ENCODE measurements at regions not wholly inside any gene's neighbourhood (a gene's known extent, or its start where the extent isn't known, plus 50 kb on each side); places are given as distances from the start of the nearest gene placed in this dataset.

DNA sequence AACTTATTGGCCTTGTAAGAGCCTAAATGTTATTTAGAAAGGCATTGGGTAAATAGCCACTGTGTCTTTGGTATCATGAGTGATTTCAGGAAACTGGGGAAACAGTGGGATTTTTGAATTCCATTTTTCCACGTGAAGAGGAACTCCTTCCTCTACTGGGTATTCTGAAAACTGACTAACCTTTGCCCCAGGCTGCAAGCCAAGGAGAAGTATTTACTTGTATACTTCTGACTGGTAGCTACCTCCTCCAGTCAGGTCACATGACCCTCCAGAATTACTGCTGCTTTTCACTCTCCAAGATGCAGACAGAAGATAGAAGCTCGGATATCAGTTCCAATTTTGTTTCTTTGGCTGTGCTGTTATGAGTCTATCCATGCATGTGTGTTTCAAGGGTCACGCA, 50.9 kb upstream of the MAP3K13 start:
- no peaks in the 10 kb centered on the region; the same call in 1 of the 2 replicates for H3K9me3 ChIP-seq (ENCODE audit: low read length)
- in situ Hi-C loops (cut with HindIII; ENCODE audit: extremely low pct_ligation_motif_present, low pct_unique_long_range_greater_than_20kb) (no loop called here), intact Hi-C loops (cut with micrococcal nuclease; ENCODE audit: unreplicated experiment) (no loop called here)
- ATAC-seq (no peak), FAIRE-seq (no peak), DNase-seq (ENCODE audit: low spot score) (no peak)
- no peaks in the 10 kb centered on the region for H3K27me3 ChIP-seq (ENCODE audit: control insufficient read depth in 1 of 2, insufficient read depth in 2 of 2, low read length in 2 of 2)
- ChIA-PET POLR2A (no interaction called here), CTCF (ENCODE audit: low intra/inter-chr PET ratio, low total read pairs) (no interaction called here)
- H3K79me2 ChIP-seq (ENCODE audit: insufficient read depth, low read length), result no peaks in the 10 kb centered on the region
- no peak overlapping the region for H3K9ac ChIP-seq (ENCODE audit: insufficient read depth, low read depth, low read length)
- H3K36me3 ChIP-seq (replicated peaks in 1 of 2; ENCODE audit: control insufficient read depth in 1 of 2, insufficient read depth in 2 of 2, low read length in 2 of 2), result no peaks in the 10 kb centered on the region
- BruUV-seq (replicated peaks), result no TSS peak
- H3K4me1 ChIP-seq (ENCODE audit: insufficient read depth, low read length), result peaks cover 55% of the 10 kb centered on the region
- TF ChIP-seq, protein P1, sequence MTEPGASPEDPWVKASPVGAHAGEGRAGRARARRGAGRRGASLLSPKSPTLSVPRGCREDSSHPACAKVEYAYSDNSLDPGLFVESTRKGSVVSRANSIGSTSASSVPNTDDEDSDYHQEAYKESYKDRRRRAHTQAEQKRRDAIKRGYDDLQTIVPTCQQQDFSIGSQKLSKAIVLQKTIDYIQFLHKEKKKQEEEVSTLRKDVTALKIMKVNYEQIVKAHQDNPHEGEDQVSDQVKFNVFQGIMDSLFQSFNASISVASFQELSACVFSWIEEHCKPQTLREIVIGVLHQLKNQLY (CRISPR knock-in tag; IDR thresholded peaks at IDR 0.05), result no peak
- TF ChIP-seq ZNF569 (CRISPR knock-in tag; IDR thresholded peaks at IDR 0.05; ENCODE audit: borderline replicate concordance), result no peak
- TF ChIP-seq SALL2 (CRISPR knock-in tag; IDR thresholded peaks at IDR 0.05), result no peak
- TF ChIP-seq, protein P2, sequence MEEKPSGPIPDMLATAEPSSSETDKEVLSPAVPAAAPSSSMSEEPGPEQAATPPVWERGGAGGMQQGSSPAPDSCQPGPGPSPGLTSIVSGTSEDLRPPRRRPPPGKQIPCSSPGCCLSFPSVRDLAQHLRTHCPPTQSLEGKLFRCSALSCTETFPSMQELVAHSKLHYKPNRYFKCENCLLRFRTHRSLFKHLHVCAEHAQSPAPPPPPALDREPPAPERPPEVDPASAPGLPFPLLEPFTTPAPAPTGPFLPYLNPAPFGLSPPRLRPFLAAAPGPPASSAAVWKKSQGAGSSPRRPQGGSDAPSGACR (CRISPR knock-in tag; IDR thresholded peaks at IDR 0.05), result no peak
- TF ChIP-seq, protein P3, sequence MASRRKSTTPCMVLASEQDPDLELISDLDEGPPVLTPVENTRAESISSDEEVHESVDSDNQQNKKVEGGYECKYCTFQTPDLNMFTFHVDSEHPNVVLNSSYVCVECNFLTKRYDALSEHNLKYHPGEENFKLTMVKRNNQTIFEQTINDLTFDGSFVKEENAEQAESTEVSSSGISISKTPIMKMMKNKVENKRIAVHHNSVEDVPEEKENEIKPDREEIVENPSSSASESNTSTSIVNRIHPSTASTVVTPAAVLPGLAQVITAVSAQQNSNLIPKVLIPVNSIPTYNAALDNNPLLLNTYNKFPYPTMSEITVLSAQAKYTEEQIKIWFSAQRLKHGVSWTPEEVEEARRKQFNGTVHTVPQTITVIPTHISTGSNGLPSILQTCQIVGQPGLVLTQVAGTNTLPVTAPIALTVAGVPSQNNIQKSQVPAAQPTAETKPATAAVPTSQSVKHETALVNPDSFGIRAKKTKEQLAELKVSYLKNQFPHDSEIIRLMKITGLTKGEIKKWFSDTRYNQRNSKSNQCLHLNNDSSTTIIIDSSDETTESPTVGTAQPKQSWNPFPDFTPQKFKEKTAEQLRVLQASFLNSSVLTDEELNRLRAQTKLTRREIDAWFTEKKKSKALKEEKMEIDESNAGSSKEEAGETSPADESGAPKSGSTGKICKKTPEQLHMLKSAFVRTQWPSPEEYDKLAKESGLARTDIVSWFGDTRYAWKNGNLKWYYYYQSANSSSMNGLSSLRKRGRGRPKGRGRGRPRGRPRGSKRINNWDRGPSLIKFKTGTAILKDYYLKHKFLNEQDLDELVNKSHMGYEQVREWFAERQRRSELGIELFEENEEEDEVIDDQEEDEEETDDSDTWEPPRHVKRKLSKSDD (CRISPR knock-in tag; IDR thresholded peaks at IDR 0.05; ENCODE audit: low read depth), result no peak
- no peak for TF ChIP-seq NPAS2 (CRISPR knock-in tag; IDR thresholded peaks at IDR 0.05; ENCODE audit: borderline replicate concordance)
- TF ChIP-seq NFKB2 (CRISPR knock-in tag; IDR thresholded peaks at IDR 0.05; ENCODE audit: borderline replicate concordance), result no peak
- no peak for TF ChIP-seq NCOA1 (CRISPR knock-in tag; IDR thresholded peaks at IDR 0.05)
- no peak for TF ChIP-seq KDM4B (CRISPR knock-in tag; IDR thresholded peaks at IDR 0.05)
- TF ChIP-seq, protein P4, sequence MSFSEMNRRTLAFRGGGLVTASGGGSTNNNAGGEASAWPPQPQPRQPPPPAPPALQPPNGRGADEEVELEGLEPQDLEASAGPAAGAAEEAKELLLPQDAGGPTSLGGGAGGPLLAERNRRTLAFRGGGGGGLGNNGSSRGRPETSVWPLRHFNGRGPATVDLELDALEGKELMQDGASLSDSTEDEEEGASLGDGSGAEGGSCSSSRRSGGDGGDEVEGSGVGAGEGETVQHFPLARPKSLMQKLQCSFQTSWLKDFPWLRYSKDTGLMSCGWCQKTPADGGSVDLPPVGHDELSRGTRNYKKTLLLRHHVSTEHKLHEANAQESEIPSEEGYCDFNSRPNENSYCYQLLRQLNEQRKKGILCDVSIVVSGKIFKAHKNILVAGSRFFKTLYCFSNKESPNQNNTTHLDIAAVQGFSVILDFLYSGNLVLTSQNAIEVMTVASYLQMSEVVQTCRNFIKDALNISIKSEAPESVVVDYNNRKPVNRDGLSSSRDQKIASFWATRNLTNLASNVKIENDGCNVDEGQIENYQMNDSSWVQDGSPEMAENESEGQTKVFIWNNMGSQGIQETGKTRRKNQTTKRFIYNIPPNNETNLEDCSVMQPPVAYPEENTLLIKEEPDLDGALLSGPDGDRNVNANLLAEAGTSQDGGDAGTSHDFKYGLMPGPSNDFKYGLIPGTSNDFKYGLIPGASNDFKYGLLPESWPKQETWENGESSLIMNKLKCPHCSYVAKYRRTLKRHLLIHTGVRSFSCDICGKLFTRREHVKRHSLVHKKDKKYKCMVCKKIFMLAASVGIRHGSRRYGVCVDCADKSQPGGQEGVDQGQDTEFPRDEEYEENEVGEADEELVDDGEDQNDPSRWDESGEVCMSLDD (CRISPR knock-in tag; IDR thresholded peaks at IDR 0.05; ENCODE audit: borderline replicate concordance), result no peak
- no peak for TF ChIP-seq SKI (IDR thresholded peaks at IDR 0.05; ENCODE audit: partially characterized antibody)
- TF ChIP-seq, protein P5, sequence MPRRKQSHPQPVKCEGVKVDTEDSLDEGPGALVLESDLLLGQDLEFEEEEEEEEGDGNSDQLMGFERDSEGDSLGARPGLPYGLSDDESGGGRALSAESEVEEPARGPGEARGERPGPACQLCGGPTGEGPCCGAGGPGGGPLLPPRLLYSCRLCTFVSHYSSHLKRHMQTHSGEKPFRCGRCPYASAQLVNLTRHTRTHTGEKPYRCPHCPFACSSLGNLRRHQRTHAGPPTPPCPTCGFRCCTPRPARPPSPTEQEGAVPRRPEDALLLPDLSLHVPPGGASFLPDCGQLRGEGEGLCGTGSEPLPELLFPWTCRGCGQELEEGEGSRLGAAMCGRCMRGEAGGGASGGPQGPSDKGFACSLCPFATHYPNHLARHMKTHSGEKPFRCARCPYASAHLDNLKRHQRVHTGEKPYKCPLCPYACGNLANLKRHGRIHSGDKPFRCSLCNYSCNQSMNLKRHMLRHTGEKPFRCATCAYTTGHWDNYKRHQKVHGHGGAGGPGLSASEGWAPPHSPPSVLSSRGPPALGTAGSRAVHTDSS (CRISPR knock-in tag; conservative IDR thresholded peaks at IDR 0.05), result no peak
- TF ChIP-seq, protein P6, sequence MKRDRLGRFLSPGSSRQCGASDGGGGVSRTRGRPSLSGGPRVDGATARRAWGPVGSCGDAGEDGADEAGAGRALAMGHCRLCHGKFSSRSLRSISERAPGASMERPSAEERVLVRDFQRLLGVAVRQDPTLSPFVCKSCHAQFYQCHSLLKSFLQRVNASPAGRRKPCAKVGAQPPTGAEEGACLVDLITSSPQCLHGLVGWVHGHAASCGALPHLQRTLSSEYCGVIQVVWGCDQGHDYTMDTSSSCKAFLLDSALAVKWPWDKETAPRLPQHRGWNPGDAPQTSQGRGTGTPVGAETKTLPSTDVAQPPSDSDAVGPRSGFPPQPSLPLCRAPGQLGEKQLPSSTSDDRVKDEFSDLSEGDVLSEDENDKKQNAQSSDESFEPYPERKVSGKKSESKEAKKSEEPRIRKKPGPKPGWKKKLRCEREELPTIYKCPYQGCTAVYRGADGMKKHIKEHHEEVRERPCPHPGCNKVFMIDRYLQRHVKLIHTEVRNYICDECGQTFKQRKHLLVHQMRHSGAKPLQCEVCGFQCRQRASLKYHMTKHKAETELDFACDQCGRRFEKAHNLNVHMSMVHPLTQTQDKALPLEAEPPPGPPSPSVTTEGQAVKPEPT (CRISPR knock-in tag; IDR thresholded peaks at IDR 0.05; ENCODE audit: low read depth), result no peak
- no peak for TF ChIP-seq ZBTB20 (CRISPR knock-in tag; IDR thresholded peaks at IDR 0.05; ENCODE audit: borderline replicate concordance, low read depth)
- no peak overlapping the region for H3K4me3 ChIP-seq (replicated peaks in 1 of 3; ENCODE audit: insufficient read depth in 1 of 3, low read depth in 2 of 3, low read length in 3 of 3)
- no peaks in the 10 kb centered on the region for H4K20me1 ChIP-seq (ENCODE audit: insufficient read depth, low read length)
- WGBS (ENCODE audit: low lambda C conversion rate), result 93% methylated on average over 3 of the region's 3 CpGs
- H2AFZ ChIP-seq (ENCODE audit: low read length), result no peak overlapping the region
- no peak overlapping the region for H3K4me2 ChIP-seq (ENCODE audit: low read depth, low read length)
- no peak overlapping the region for H3K27ac ChIP-seq (ENCODE audit: extremely low read length, insufficient read depth, low read length)

Measured in HepG2 (cell line).